Fibroblast of skin of right biceps (primary cell): ENCODE measurements at regions not wholly inside any gene's neighbourhood (a gene's known extent, or its start where the extent isn't known, plus 50 kb on each side); places are given as distances from the start of the nearest gene placed in this dataset.
A peak's percentile ranks its signal among the peaks of the same experiment; 100 is the strongest.

Experiments
- DNase-seq: peaks from one replicate; pipeline ENCODE4 v3.0.0-alpha.2; 2013

DNA sequence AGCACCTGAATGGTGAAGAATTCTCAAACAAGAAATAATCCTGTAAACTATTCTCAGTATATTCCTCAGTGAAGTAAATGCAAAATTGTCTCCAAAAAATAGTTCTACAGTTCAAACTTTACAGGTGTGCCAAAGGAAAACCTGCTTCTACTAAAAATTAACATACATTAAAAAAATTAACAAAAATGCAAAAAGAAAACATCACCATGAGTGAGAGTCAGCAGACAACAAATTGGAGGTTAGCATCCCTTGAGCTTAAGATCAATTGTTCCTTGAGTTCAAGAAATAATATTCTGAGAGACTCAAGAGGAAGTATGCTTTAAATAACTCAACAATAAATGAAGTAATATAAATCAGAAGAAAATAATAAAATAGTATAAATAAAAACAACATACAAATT lies 278.4 kb upstream of the MME start:
- DNase-seq, result no peak

DNA sequence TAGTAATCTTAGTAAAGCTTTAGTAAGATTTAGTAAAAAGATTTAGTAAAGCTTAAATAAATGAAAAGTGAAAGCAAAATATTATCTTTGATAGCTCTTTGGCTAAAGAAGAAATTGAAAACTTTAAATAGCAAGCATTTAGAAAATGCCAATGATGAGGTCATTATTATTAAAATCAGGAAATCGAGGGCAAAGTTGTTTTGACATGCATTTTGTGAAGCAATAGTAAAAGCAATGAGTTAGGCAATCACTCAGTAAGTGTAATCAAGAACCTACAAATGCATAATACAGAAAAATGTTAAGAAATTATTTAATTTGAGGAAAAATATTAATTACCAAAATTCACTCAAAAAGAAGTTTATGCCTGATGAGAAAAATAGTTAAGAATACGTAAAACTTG lies 280.3 kb upstream of the MME start:
- no peak for DNase-seq

DNA sequence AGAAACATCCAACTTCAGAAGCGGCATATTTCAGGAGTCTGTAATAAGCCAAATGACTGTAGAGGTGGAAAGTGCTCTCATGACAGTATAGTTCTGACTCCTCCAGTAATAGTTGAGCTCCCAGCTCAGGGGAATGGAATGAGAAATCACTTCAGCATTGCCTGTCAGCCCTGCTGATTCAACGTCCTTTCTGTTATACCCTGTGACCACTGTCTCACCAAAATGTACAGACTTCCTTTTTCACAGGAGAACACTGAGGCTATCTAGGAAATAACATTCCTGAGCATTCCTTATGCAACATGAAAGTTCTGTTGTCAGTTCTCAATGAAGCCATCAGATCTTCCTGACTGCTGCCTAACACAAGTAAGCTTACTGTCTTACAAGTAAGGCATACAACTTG lies 284.5 kb upstream of the MME start:
- peak; percentile 98 for DNase-seq

DNA sequence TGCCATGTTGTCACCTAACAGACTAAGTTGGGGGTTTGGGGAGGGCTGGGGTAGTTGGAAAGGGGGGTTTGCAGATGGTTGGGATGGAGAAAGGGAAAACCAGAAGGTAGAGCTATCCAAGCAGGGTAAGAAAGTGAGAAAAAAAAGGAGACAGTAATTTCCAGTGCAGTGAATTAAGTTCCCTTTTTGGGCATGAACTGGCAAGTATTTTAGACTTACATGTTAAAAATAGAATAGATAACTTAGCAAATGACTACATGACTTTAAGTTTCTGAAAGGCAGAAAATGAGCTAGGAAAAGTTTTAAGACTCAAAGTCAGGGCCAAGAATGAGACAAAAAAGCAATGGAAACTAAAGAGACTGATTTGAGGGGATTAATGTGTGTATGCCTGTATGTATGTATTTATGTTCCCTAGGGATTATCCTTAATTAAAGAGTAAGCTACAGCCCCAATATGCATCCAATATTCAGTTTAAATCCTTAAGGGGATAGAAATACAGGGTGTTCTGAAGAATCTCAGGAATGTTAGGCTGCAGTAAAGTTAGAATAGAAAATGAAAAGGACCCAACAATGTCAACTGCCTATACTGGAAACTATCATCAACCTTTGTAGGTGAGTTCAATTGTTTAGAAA lies 285.2 kb upstream of the MME start:
- no peak for DNase-seq

DNA sequence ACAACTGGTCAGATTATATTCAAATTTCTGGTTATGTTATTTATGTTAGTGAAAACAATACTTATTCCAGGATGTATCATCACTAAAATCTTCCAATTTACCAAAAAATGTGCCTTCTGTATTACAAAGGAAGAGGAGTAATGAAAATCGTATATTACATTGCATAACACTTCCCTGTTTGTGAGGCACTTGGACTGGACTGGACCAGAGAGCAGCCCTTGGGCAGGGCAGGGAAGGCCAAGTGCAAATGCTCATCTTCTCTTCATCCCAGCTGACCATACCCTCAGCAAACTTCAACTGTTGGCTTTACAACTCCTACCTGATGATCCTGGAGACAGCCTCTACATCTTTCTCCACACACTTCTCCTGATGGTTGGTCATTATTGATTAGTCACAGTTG lies 285.7 kb upstream of the MME start:
- DNase-seq, result no peak

DNA sequence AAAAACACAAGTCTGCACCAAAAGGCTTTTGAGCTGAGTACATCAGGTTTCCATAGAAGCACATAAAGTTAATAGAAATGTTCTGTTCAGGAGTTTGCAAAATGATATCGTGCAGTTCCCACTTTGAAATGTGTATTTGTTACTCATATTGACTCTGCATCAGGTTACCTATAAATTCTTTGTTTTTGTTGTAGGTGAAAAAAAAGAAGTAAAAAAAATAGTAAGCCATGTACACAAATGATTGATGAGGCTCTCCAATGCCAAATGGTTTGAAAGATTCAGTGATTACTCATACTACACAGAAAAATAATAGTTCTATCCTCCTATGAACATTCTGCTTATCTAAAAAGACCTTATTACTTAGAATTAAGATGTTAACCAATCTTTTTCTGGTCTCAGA lies 287.3 kb upstream of the MME start:
- peak; percentile 27 for DNase-seq

DNA sequence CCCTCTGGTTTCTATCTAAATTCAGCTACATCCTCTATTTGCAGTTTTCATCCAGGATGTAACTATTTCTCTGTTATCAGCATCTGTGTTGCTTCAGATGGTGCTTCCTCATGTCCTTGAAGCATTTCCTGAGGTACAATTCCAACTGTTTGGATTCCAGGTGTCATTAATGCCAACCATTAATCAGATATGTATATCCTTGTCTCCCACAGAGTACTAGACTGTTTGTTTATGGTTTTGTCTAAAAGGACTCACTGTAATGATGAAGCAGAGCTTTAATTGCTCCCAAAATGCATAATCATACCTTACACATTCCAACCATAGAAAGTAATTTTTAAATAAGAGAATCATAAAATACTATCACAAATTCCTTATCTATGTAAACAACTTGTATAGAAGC lies 288.5 kb upstream of the MME start:
- no peak for DNase-seq

DNA sequence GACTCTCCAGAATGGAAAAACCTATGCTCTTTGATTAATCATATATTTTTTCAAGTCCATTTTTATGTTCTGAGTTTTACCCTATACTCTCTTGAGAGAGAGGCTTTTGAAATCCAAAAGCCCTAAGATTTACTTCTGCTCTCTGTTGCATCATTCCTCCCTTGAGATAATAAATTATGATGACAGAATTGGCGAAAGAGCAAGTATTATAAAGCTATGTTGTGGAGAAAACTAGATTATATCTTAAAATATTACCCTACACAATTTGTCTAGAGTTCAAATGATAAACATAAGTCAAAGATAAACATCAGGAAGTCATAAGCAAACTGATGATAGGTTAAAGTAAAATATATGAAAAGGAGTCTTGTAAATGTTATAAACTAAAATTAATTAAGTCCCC lies 293.4 kb upstream of the MME start:
- peak; percentile 68 for DNase-seq

DNA sequence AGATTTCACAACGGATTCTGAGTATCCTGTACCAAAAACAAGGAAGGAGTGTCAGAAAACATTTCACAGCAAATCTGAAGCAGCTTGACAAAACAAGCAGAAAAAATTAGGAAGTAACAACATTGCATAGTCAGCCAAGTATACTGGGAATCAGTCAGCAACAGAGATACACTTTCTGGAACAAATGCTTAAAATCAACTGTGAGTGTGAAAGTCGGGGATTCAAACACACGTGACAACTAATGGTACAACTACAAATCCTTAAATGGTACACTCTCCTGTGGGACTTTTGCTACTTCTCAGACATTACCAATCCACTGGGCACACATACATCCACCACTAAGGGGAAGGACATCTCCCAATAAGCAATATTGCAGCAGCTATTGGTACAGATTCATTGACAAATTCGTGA lies 296.6 kb upstream of the MME start:
- DNase-seq, result no peak

DNA sequence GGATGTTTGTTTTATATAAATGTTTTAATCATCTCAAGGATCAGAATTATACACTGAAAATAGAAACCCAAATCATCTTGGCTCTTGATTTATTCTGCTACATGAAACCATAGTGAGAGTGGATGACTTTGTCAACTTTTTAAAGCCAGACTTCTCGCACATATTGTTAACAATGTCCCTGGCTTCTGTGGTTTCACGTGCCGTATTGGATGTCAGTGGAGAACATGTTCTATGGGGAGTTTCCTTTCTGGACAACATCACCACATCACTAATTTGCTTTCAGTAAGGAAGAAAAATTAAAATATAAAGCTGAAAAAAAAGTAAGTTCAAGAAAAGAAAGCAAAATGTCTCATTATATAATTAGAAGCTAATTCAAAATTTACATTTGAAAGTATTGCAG lies 297.1 kb upstream of the MME start:
- no peak for DNase-seq

DNA sequence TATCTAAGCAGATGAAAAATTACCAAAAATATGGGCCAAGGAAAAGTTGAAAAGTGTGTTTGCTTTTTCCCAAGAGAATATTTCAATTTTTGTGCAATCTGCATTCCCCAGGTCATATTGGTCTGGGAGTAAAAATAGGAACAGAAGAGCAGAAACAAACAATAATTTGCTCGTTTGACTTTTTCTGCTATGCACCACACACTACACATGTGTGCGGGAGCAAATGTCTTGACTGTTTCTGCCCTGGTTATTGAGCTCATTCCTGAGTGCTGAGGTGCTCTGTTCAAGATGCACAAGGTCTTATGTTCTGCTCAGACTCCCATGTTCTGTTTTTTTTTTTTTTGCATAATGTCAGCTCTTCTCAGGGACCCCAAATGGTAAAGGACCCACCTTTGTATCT lies 298.0 kb upstream of the MME start:
- no peak for DNase-seq

DNA sequence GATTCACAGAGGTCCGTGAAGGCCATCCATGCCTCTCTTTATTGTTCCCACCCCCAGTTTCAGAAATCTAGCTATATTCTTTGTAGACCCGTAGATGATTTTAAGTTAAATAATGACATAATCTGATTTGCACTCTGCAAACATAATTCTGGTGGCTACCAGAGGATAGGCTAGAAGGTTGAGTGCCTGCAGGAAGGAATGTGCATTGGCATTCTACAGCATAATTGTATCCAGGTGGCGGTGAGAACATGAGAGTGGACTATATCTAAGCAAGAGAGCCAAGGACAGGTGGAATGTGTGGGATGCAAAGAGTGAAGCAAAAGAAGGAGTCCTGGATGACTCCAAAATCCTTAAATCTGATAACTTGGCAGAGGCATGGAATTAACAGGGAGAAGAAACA lies 298.5 kb upstream of the MME start:
- DNase-seq, result peak; percentile 29

DNA sequence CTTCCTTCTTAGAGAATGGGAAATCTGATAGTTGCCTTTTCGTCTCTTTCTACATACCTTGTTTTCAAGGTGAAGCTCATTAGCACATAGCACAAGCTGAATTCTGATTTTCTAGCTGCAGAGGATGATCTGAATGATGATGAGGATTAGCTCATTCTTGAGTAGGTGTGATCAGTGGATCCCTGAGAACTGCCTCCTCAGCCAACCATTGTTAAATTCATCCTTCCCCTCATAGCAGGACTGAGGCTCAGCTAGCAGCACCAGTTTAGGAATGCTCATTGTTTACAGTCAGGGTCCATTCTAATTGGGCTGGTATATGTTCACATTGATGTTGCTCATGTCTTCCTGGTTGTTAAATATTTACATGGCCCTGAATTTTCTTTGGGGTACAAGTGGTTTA lies 299.9 kb upstream of the MME start:
- no peak for DNase-seq

DNA sequence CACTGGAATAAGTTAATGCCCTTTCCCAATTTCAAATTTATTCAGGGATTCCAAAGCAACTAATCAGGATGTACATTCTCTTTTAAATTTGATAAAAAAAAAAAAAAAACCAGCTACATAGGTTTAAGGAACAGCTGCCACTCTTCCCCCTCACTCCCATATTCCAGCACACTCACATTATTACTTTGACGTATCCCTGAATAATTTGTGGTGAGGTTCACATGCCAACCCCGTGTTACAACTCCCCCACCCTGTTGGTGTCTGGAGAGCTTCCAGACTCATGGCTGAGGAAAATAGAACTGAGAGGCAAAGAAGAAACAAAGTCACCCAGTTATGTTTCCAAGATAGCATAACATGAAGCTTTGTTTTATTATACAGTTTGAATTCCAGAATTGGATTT lies 300.5 kb upstream of the MME start:
- peak; percentile 86 for DNase-seq

DNA sequence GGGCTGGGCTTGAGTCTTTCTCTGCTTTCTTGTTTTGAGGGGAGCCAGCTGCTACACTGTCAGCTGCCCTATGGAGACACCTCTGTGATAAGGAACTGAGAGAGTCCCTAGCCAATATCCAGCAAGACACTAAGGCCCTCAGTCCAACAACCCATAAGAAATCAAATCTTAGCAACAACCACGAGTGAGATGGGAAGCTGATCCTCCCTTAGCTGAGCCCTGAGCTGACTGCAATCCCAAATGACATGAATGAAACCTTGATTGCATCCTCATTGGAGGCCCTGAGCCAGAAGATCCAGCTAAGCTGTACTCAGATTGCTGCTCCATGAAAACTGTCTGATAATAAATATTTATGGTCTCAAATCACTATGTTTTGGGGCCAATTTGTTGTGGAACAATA lies 302.1 kb upstream of the MME start:
- DNase-seq, result no peak

DNA sequence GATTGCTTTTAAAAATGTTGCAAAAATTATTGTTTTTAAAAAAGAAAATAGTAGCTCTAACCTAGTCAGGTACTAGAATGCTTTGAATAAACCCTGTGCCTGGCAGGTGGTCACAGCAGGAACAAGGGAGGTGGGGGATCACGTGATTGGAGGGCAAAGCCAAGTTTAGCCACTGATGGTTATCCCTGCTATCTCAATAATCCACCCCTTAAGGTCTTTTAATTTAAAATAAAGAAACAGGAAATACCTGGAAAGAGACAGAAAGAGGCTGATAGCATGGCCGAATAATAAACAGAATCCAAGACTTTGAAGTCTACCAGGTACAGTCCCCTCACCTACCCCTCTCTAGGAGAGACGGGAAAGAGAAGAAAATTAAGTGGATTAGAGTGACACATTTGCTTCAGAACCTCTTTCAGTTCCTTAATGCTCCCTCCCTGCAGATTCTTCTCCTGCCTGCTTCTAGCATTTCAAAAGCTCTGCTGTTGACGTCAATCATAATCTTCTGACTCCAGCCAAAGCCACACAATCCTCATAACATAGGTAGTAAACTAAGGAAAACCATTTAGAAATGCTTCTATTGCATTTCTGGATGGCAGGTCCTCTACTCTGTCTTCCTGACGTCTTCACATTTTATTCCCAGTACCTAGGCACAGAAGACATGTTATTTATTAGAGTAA lies 303.4 kb upstream of the MME start:
- DNase-seq, result no peak

DNA sequence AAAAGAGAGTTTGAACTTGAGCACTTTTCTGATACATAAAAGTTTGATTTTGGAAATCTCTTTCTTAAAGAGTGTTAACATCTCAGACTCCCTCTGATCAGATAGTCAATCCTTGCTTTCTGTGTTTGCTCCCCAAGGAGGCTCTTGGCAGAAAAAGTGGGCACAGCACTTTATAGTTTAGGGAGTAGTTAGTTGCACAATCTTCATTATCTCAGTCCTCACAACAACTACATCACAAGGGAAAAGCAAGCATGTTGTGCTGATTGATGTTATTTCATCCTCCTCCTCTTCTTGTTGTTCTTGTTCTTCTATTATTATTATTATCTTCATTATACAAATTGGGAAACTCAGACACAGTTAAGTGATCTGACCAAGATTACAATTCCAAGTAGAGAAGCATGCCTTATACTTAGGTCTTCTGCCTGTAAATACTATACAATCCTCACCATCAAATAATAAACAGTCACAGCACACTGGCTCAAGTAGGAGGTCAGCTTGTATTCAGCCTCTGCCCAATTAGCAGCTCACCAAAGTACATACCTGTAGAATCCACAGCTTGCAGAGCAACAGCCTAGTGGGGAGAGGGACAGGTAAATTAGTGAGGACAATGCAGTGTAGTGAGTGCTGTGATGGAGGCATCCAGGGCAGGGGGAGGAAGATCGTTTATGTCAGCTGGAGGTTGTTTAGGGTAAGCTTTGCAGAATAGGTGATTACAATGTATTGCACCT lies 304.1 kb upstream of the MME start:
- DNase-seq, result no peak

DNA sequence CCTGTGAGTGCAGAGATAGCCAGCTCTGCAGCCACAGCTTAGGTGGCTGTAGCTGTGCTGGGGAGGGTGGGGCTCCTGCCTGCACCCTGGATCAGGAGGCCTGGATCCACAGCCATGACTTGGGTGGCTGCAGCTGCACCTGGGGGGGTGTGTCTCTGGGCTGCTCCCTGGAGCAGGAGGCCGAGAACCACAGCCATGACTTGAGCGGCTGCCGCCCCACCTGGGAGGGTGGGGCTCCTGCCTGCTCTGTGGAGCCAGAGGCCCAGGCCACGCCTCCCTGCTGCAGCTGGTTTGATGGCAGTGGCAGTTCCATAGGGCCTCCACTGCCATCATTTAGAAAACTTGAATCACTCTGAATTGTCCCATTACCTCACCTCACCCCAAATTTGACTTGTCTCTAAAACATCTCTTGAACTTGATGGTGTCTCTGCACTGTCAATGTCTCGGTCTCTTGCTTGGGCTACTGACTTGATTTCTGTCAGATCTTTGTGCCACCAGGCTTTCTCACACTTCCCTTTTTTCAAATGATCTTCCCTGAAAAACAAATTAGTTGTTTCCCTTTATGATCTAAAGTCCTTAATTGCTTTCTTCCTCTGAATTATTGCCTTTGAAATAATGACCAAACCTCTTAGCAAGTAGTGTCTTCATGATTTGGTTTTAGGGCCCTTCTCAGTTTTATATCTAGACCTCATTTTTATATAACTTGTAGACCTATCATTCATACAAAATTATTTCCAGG lies 313.2 kb upstream of the MME start:
- no peak for DNase-seq

DNA sequence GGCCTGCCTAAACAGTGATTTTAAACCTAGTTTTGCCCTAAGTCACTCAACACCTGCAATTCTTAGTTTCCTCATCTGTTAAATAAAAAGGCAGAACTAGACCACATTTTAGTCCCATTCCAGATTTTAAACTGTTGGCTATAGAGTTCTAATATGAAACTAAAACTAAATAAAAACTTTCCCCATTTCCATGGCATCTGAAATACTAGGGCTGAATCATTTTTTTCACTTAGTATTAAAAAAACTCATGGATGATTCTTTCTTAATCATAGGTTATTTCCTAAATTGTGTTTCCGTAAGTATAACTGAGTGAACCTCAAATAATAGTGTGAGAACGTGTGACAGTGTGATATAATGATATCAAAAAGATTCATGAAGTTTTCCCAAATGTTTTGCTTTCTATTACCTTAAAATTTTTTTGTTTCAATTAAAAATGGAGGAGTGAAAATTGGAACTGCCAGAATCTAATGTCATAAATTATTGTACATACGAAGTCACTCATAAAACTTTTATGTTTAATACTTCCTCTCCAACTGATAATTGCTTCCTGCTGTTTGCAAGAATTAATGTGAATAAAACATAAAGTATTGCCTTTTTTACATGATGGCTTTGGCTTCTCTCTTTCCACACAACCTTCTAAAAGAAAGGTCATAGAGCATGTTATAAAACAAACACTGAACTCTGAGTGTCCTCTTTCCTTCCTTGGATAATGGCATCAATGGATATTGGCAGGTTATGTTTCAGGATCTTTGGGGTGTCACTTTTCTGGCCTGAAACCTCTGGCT lies 315.1 kb upstream of the MME start:
- DNase-seq, result no peak

DNA sequence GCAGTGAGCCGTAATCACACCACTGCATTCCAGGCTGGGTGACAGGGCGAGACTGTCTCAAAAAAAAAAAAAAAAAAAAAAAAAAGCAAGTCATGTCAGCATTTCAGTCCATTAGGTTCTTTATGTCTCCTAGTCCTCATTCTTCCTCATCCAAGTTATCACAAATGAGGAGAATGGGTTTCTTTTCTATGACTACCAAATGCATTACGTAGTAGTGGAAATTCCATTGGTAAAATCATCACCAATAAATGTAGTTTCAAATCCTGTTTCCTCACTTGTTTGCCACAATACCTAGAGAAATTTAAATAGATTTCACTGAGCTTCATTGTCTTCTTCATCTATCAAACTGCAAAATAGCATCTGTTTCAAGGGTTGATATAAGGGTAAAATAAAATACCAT lies 317.6 kb upstream of the MME start:
- no peak for DNase-seq

DNA sequence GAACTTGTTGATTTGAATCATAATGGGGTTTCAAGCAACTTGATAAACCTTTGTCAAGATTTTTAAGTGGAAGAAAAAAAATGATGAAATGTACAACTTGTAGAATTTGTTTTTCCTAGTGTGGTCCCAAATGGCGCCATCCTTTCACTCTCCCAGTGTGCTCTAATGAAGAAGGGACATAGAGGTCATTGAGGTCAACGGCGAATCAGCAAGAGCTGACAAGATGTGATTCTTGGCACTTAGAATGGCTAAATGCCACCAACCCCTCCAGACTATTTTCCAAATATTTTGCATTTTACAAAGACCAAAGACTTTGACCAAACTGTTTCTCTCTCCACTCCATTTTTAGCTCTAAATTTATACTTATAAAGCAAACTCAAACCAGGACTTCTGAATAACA lies 320.2 kb upstream of the MME start:
- peak; percentile 41 for DNase-seq

DNA sequence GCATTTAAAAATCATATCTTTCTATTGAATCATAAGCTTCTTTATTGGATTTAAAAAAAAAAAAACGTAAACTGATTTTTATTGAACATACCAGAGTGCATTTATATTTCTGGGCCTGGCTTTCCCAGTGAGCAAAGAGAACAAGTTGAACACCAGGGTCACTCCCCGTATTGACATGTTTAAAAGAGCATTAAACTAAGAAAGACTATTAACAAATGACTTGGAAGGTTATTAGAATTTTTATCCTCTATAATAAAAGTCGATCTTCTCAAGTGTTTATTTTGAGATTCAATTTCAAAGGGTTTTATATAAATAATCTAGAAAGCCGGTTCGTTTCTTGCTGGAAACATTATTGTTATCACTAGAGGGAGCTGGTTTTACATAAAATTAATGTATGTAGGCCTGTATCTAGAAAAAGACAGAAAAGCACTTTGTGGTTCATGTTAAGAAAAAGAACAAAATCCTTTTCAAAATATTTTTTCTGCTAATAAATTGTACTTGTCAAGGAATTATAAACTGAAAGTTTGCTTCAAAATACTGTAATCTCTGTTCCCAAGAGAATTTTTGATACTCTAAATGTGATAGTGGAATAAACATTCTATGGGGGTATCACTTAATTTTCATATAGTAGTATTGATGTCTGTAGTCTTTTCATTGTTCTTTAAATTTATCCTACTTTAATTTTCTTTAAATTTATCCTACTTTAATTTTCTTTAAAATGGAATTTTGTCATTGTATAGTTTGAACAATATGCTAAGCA lies 321.8 kb upstream of the MME start:
- DNase-seq, result peak; percentile 42
